ENCODE measurements at regions not wholly inside any gene's neighbourhood (a gene's known extent, or its start where the extent isn't known, plus 50 kb on each side); places are given as distances from the start of the nearest gene placed in this dataset.

- intact Hi-C loops (cut with micrococcal nuclease): loop anchor here (1.0 to 10.0 kb wide), 9 partner anchors 55 to 782 kb away; partner anchors contain the start of genes ERMAP, SVBP and YBX1
Observed at GRCh38 chr1:42035205-42035829, 116.6 kb upstream of the HIVEP3 start.

DNA sequence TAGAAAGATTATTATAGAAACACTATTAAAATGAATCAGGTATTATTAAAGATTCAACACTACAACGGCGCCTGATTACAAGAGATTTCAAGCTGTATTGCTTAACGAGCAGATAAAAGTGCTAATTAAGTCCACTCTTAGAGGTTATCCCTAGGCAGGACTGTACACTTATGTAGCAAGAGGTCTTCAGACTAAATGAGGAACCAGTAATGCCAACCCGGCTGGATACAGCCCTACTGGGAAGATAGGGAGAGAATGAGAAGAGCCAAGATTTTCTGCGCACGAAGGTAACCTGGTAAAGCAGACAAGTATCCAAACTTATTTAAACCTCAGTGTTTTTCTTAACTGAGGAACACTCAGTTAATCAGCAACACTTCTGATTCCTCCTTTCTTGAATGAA, 115.7 kb upstream of the HIVEP3 start:
- intact Hi-C loops (cut with micrococcal nuclease): loop anchor here (1.0 to 10.0 kb wide), 6 partner anchors 54 to 673 kb away; partner anchors contain the start of genes FOXO6 and YBX1

- intact Hi-C loops (cut with micrococcal nuclease): loop anchor here (1.0 to 10.0 kb wide), 6 partner anchors 53 to 672 kb away; partner anchors contain the start of genes FOXO6 and YBX1
Observed at GRCh38 chr1:42033629-42034028, 114.9 kb upstream of the HIVEP3 start.

- intact Hi-C loops (cut with micrococcal nuclease): no loop called here
Observed at GRCh38 chr1:42017730-42018129, 99.0 kb upstream of the HIVEP3 start.

- intact Hi-C loops (cut with micrococcal nuclease): no loop called here
Observed at GRCh38 chr1:42017259-42017658, 98.5 kb upstream of the HIVEP3 start.

GRCh38 chr1:42014823-42015222, 96.1 kb upstream of the HIVEP3 start:
- intact Hi-C loops (cut with micrococcal nuclease): no loop called here

GRCh38 chr1:42013881-42014470, 95.3 kb upstream of the HIVEP3 start:
- intact Hi-C loops (cut with micrococcal nuclease): no loop called here

- intact Hi-C loops (cut with micrococcal nuclease): no loop called here
Observed at GRCh38 chr1:42012852-42013251, 94.1 kb upstream of the HIVEP3 start.

DNA sequence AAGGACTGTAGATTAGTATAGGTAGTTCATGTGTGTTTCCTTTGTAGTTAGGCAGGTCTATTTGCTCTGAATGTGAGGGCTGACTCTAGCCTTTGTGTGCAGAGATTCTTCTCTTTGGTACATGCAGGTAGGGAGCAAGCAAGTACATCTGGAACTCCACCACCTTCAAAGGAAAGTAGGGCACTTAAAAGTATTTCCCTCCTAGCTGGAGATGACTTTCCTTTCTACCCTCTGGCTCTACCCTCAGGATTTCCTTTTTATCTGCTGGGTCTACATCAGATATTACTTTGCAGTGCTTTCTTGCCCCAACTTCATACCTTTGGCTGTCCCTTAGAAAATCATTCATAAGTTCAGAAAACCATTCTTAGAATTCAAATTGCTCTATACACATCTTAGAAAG, 91.7 kb upstream of the HIVEP3 start:
- intact Hi-C loops (cut with micrococcal nuclease): no loop called here

DNA sequence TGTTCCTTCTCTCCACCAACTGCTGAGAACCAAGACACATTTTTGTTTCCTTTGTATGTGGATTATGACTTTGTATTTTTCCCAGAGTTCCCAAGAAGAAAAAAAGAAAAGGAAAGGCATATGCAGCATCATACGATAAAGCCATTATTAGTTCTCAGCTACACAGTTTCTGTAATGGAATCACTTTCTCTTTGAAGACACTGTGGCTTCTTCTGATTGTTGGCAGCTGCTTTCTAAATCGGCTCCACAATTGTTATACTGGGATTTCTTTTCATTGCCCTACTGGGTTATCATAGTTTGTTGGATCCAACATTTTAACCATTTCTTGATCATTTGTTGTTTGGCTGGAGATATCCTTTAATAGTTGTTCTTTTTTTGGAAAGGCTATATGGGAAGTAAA, 89.5 kb upstream of the HIVEP3 start:
- intact Hi-C loops (cut with micrococcal nuclease): no loop called here

- intact Hi-C loops (cut with micrococcal nuclease): no loop called here
Observed at GRCh38 chr1:42006836-42007235, 88.1 kb upstream of the HIVEP3 start.

DNA sequence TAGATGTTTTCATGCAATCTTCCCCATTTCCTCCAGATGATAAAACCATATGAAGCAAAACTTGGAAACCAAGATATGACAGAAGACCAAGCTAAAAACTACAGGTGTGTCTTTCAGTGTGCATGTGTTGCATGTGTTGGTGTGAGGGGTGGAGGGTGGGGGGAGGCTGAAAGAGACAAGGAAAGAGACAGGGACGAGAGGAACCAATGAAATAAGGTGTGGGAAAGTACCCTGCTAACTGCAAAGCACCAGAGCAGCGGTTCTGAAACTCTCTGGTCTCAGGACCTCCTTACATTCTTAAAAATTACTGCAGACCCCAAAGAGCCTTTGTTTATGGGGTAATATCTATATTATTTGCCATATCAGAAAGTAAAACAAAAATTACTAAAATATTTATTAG, 87.4 kb upstream of the HIVEP3 start:
- intact Hi-C loops (cut with micrococcal nuclease): no loop called here

DNA sequence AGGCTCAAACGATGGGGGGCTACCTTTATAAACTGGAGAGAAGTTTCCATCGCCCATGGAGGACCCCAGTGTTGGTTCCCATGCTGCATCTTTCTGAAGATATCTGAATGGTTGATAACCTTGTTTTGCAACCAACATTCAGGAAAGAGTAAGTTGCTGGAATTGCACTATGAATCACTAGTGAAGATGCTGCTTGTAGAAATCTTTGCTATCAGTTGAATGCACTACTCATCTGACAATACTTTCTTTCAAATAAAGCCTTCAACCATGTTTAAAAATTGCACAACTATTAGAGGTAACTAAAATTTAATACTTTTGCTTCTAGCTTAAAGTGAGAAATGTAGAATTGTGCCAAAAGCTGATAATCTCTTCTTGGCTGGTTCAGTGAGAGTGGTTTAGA, 86.8 kb upstream of the HIVEP3 start:
- intact Hi-C loops (cut with micrococcal nuclease): no loop called here

DNA sequence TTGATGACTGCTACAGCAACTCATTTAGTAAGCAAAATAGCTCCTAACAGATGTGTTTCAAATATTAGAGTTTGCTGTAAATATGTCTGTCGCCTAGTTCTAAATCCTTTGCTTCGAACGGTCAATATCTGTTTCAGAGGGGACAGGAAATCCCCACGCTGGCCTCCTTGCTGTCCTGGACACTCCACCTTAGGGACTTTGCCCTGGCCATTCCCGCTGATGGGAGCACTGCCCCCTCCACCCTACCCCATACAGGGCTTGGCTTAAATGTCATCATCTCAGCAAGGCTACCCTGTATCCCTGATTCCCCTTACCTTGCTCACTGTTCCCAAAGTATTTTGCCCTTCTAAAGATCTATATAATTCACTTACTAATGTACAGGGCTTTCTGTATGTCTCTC, 86.1 kb upstream of the HIVEP3 start:
- intact Hi-C loops (cut with micrococcal nuclease): no loop called here

- intact Hi-C loops (cut with micrococcal nuclease): no loop called here
Observed at GRCh38 chr1:42004322-42004721, 85.6 kb upstream of the HIVEP3 start.

DNA sequence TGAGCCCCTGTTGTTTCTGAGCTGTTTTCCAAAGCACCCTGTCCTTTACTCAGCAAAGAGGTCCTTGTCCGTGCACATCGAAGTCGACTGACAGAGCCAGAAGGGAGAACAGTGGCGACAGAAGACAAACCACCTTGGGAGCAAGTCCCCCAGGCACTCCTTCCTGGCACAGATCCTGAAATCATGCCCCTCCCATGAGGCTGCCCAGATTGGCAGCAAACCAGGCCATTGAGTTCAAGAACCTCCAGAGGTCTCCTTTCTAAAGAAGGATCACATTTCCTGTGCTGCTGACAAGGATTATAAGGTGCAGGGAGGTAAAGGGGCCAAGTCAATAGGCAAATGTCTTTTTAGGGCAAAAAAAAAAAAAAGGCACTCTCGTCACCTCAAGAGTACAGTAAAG, 84.7 kb upstream of the HIVEP3 start:
- intact Hi-C loops (cut with micrococcal nuclease): no loop called here

DNA sequence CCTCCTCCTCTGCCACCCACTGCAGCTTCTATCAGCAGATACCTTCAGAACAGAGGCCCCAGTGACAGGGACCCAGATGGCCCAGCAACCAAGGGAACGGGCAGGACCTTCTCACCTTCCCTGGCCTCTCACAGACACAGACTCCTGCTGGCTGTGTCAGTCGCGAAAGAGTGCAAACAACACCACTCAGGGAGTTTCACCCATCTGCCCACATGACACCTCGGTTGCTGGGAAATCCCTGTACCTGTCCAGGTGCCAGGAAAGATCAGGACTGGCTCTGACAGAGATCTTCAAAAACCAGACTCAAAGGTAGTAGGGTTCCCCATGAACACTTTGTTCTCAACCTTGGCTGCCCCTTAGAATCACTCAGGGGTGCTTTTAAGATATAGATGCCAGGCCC, 83.5 kb upstream of the HIVEP3 start:
- intact Hi-C loops (cut with micrococcal nuclease): no loop called here

GRCh38 chr1:42000766-42001165, 82.0 kb upstream of the HIVEP3 start:
- intact Hi-C loops (cut with micrococcal nuclease): no loop called here

DNA sequence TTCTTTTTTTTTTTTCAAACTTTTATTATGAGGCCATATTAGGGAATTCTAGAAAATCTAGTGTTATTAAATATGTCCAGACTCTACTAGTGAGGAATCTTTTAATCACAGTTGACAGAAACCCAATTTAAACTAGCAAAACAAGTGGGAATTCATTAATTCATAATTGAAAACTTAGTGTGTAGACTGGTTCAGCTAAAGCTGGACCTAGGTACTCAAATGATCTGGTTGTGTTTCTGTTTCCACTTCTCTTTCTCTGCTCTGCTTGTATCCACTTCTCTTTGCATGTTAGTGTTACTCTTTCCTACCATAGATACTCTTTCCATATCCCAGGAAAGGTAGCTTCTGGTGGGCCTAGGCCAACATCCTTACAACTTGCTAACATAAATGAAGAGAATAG, 81.2 kb upstream of the HIVEP3 start:
- intact Hi-C loops (cut with micrococcal nuclease): no loop called here

DNA sequence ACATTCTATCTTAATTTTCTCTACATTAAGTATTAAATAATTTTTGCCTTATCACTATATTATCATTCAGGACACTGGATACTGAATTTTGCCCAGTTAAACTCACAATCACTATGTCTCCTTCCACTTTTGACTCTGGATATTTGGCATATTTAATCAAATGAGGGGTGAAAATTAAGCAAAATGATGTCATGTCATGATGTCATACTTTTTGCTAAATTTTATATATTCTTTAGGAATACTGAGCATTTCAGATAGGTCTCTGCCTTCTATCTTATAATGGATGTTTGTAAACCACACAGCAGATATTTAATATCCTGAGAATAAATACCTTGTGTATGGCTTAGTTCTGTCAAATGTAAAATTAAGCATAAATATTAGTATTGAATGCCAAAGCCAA, 79.5 kb upstream of the HIVEP3 start:
- intact Hi-C loops (cut with micrococcal nuclease): no loop called here

DNA sequence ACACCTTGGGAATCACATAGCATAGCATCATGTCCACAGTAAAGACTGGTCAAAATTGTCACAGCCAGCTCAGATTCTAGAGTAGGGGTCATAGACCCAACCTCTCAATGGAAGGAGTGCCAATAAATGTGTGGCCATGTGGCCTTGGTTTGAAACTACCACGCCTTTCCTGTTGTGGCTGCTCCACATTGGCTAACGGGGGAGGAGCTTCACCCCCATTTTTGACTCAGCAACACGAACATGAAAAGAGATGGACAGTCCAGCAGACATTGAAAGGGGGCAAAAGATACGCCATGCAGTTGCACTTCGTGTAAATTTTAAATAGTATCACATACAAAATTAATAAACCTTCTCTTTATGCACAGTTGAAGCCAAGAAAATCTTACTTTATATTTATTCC, 78.4 kb upstream of the HIVEP3 start:
- intact Hi-C loops (cut with micrococcal nuclease): no loop called here

- intact Hi-C loops (cut with micrococcal nuclease): no loop called here
Observed at GRCh38 chr1:41995441-41996130, 76.9 kb upstream of the HIVEP3 start.
